SK-N-SH (cell line): ENCODE measurements at regions not wholly inside any gene's neighbourhood (a gene's known extent, or its start where the extent isn't known, plus 50 kb on each side); places are given as distances from the start of the nearest gene placed in this dataset.

Source experiments
- CTCF ChIA-PET: fragments of 300-600, 350-600 bp; formaldehyde crosslinking; extraction: SDS; loops from one replicate; lab custom pipeline; 2021; lab: Yijun Ruan, JAX
- POLR2A ChIA-PET: fragments of 350-600 bp; sonication (Branson Sonifier 250); formaldehyde crosslinking; extraction: SDS; loops from one replicate; lab custom pipeline; 2020; ENCODE audit warnings: antibody characterized with exemption, inconsistent platforms; lab: Yijun Ruan, JAX
- DNase-seq: peaks from one replicate; pipeline ENCODE4 v3.0.0; 2012
- H2AFZ ChIP-seq: fragments of 200-600 bp; sonication (generic); 2 replicates; pipeline ENCODE4 v1.8.1; 2016; ENCODE audit warnings: antibody characterized with exemption, mild to moderate bottlenecking, low read depth
- H3F3A ChIP-seq: fragments of 200-600 bp; sonication (generic); replicated peaks from 2 replicates; pipeline ENCODE3; 2016; ENCODE audit warnings: antibody characterized with exemption, mild to moderate bottlenecking; ENCODE audit not compliant: insufficient read depth
- H3K27ac ChIP-seq, 2 experiments: fragments of 200-500 bp in 1 of 2; fragments of 200-600 bp in 1 of 2; sonication (Bioruptor generic) in 1 of 2; sonication (generic), shearing (Covaris generic) in 1 of 2; 2 replicates each; pipeline versions ENCODE4 v1.5.1 to v1.6.1; 2014 to 2016; ENCODE audit warnings: low read depth in 2 of 2, inconsistent platforms in 1 of 2, low read length in 1 of 2, mild to moderate bottlenecking in 1 of 2, mixed read lengths in 1 of 2
- H3K27me3 ChIP-seq: fragments of 200-600 bp; sonication (generic), shearing (Covaris generic); 2 replicates; pipeline ENCODE4 v1.6.1; 2016; ENCODE audit warnings: mixed run types; ENCODE audit not compliant: insufficient read depth
- H3K36me3 ChIP-seq, 2 experiments: fragments of 200-500 bp in 1 of 2; fragments of 200-600 bp in 1 of 2; sonication (Bioruptor generic) in 1 of 2; sonication (generic) in 1 of 2; replicated peaks in 1 of 2; 2 replicates each; pipeline versions ENCODE3 to v1.5.1; 2014 to 2016; ENCODE audit warnings: low read length in 1 of 2, mild to moderate bottlenecking in 1 of 2; ENCODE audit not compliant: insufficient read depth in 2 of 2, control insufficient read depth in 1 of 2
- H3K4me1 ChIP-seq, 2 experiments: fragments of 200-500 bp in 1 of 2; fragments of 200-600 bp in 1 of 2; sonication (Bioruptor generic) in 1 of 2; sonication (generic), shearing (Covaris generic) in 1 of 2; 2 replicates each; pipeline versions ENCODE4 v1.5.1 to v1.6.1; 2014 to 2016; ENCODE audit warnings: low read depth in 1 of 2, low read length in 1 of 2, mixed run types in 1 of 2; ENCODE audit not compliant: insufficient read depth in 2 of 2, control insufficient read depth in 1 of 2
- H3K4me2 ChIP-seq: fragments of 200-600 bp; sonication (generic), shearing (Covaris generic); 2 replicates; pipeline ENCODE4 v1.6.1; 2017; ENCODE audit warnings: mixed run types
- H3K4me3 ChIP-seq, 2 experiments: fragments of 200-500 bp in 1 of 2; fragments of 200-600 bp in 1 of 2; sonication (Bioruptor generic) in 1 of 2; sonication (generic), shearing (Covaris generic) in 1 of 2; 2 replicates each; pipeline versions ENCODE4 v1.5.1 to v1.8.1; 2014 to 2016; ENCODE audit warnings: low read depth in 2 of 2, inconsistent platforms in 1 of 2, low read length in 1 of 2, mild to moderate bottlenecking in 1 of 2, mixed read lengths in 1 of 2, moderate library complexity in 1 of 2
- H3K79me2 ChIP-seq: fragments of 200-600 bp; sonication (generic); 2 replicates; pipeline ENCODE4 v1.8.1; 2017; ENCODE audit warnings: mild to moderate bottlenecking; ENCODE audit not compliant: insufficient read depth
- H3K9ac ChIP-seq: fragments of 200-600 bp; sonication (generic); 2 replicates; pipeline ENCODE4 v1.6.1; 2017; ENCODE audit warnings: mixed run types
- H3K9me2 ChIP-seq: fragments of 200-600 bp; sonication (generic); 2 replicates; pipeline ENCODE4 v1.6.1; 2017; ENCODE audit warnings: mixed run types
- H3K9me3 ChIP-seq: fragments of 200-600 bp; sonication (generic); 2 replicates; pipeline ENCODE4 v1.6.1; 2017; ENCODE audit warnings: mixed run types, mild to moderate bottlenecking, moderate library complexity
- H4K20me1 ChIP-seq: fragments of 200-600 bp; sonication (generic); 2 replicates; pipeline ENCODE4 v1.6.1; 2017; ENCODE audit warnings: mild to moderate bottlenecking, mixed run types; ENCODE audit not compliant: insufficient read depth
- CHD2 ChIP-seq: fragments of 150-350 bp; IDR thresholded peaks from 2 replicates; pipeline ENCODE4 v1.6.1; 2018; ENCODE audit warnings: low read length; ENCODE audit not compliant: partially characterized antibody
- EP300 ChIP-seq, 2 experiments: IDR thresholded peaks; 2 replicates each; pipeline versions ENCODE4 v1.4.0 to v1.6.1; 2012; ENCODE audit warnings: borderline replicate concordance in 1 of 2, low read depth in 1 of 2, low read length in 1 of 2
- FOSL2 ChIP-seq: IDR thresholded peaks from 2 replicates; pipeline ENCODE4 v1.4.0; 2012; ENCODE audit warnings: low read depth, mild to moderate bottlenecking, moderate library complexity, borderline replicate concordance
- FOXJ3 ChIP-seq: sonication (generic); formaldehyde crosslinking; IDR thresholded peaks from 2 replicates; pipeline ENCODE4 v1.5.1; 2020; ENCODE audit warnings: mild to moderate bottlenecking, missing genetic modification reagents
- GATA2 ChIP-seq: sonication (generic); formaldehyde crosslinking; IDR thresholded peaks from 2 replicates; pipeline ENCODE4 v1.5.0; 2020; ENCODE audit warnings: mild to moderate bottlenecking, missing genetic modification reagents
- MEF2A ChIP-seq: IDR thresholded peaks from 2 replicates; pipeline ENCODE4 v1.4.0; 2012; ENCODE audit warnings: low read depth, borderline replicate concordance
- NRF1 ChIP-seq: IDR thresholded peaks from 2 replicates; pipeline ENCODE4 v1.6.1; 2012; ENCODE audit warnings: low read depth, mild to moderate bottlenecking, low read length
- POLR2AphosphoS5 ChIP-seq: IDR thresholded peaks from 2 replicates; pipeline ENCODE4 v1.6.1; 2012; ENCODE audit warnings: low read depth, low read length
- RAD21 ChIP-seq: IDR thresholded peaks from 2 replicates; pipeline ENCODE4 v1.6.1; 2012; ENCODE audit warnings: mild to moderate bottlenecking, low read length
- RCOR1 ChIP-seq: fragments of 150-350 bp; IDR thresholded peaks from 2 replicates; pipeline ENCODE4 v1.6.1; 2017; ENCODE audit warnings: antibody characterized with exemption, low read length
- RFX5 ChIP-seq: IDR thresholded peaks from 2 replicates; pipeline ENCODE4 v1.6.1; 2012; ENCODE audit warnings: mild to moderate bottlenecking, improper control_type of control experiment, low read length
- RXRA ChIP-seq: IDR thresholded peaks from 2 replicates; pipeline ENCODE4 v1.4.0; 2012; ENCODE audit warnings: low read depth, mild to moderate bottlenecking, borderline replicate concordance
- SMC3 ChIP-seq: IDR thresholded peaks from 2 replicates; pipeline ENCODE4 v1.6.1; 2012; ENCODE audit warnings: low read depth, low read length, improper control_type of control experiment
- TAF1 ChIP-seq: IDR thresholded peaks from 2 replicates; pipeline ENCODE4 v1.6.1; 2012; ENCODE audit warnings: low read depth, mild to moderate bottlenecking, low read length, moderate library complexity, borderline replicate concordance
- TCF12 ChIP-seq: IDR thresholded peaks from 2 replicates; pipeline ENCODE4 v1.4.0; 2012
- TEAD4 ChIP-seq: IDR thresholded peaks from 2 replicates; pipeline ENCODE4 v1.4.0; 2012; ENCODE audit warnings: mild to moderate bottlenecking, borderline replicate concordance; ENCODE audit not compliant: insufficient read depth
- WGBS: methylation state at CpG from one replicate; pipeline ENCODE4 v1.1.6; 2017; ENCODE audit warnings: low lambda C conversion rate; 5-methylcytosine and 5-hydroxymethylcytosine counted together
- TF ChIP-seq, protein P1 (sequence below): IDR thresholded peaks from 2 replicates; pipeline ENCODE4 v1.6.1; 2012; ENCODE audit warnings: mild to moderate bottlenecking, low read depth, low read length, moderate library complexity
- TF ChIP-seq, protein P2 (sequence below): fragments of 200-600 bp; sonication (generic); IDR thresholded peaks from 2 replicates; pipeline ENCODE4 v1.6.1; 2017; ENCODE audit warnings: antibody characterized with exemption, mild to moderate bottlenecking, moderate library complexity

DNA sequence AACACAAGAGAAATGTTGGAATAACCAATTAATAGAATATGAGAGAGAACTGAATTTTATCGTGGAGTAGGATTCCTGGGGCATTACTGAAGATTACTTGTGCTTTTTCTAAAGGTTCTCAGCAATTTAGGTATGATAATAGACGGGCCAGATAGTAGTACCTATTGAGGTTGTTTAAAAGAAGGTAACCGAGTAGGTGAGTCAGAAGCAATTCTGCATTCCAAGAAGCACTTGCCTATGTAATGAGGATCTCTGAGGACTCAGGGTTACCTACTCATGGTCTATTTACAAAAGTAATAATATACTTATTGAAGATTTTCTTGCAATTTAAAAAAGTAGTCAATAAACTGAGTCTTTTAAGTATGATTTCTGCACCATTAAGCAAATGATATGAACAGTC, 1469.8 kb downstream of the BRINP3 start (continued):
- TF ChIP-seq, protein P1, sequence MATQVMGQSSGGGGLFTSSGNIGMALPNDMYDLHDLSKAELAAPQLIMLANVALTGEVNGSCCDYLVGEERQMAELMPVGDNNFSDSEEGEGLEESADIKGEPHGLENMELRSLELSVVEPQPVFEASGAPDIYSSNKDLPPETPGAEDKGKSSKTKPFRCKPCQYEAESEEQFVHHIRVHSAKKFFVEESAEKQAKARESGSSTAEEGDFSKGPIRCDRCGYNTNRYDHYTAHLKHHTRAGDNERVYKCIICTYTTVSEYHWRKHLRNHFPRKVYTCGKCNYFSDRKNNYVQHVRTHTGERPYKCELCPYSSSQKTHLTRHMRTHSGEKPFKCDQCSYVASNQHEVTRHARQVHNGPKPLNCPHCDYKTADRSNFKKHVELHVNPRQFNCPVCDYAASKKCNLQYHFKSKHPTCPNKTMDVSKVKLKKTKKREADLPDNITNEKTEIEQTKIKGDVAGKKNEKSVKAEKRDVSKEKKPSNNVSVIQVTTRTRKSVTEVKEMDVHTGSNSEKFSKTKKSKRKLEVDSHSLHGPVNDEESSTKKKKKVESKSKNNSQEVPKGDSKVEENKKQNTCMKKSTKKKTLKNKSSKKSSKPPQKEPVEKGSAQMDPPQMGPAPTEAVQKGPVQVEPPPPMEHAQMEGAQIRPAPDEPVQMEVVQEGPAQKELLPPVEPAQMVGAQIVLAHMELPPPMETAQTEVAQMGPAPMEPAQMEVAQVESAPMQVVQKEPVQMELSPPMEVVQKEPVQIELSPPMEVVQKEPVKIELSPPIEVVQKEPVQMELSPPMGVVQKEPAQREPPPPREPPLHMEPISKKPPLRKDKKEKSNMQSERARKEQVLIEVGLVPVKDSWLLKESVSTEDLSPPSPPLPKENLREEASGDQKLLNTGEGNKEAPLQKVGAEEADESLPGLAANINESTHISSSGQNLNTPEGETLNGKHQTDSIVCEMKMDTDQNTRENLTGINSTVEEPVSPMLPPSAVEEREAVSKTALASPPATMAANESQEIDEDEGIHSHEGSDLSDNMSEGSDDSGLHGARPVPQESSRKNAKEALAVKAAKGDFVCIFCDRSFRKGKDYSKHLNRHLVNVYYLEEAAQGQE: no peak
- TF ChIP-seq TCF12: no peak
- TF ChIP-seq GATA2 (CRISPR knock-in tag): no peak
- no peak for TF ChIP-seq FOSL2
- TF ChIP-seq RCOR1: no peak
- no peak for TF ChIP-seq CHD2
- TF ChIP-seq POLR2AphosphoS5: no peak
- no peak for TF ChIP-seq EP300 (IDR thresholded peaks at IDR 0.05; ENCODE audit: borderline replicate concordance in 1 of 2, low read depth in 1 of 2, low read length in 1 of 2)
- TF ChIP-seq MEF2A: no peak
- TF ChIP-seq NRF1: no peak
- TF ChIP-seq RAD21: no peak
- TF ChIP-seq, protein P2, sequence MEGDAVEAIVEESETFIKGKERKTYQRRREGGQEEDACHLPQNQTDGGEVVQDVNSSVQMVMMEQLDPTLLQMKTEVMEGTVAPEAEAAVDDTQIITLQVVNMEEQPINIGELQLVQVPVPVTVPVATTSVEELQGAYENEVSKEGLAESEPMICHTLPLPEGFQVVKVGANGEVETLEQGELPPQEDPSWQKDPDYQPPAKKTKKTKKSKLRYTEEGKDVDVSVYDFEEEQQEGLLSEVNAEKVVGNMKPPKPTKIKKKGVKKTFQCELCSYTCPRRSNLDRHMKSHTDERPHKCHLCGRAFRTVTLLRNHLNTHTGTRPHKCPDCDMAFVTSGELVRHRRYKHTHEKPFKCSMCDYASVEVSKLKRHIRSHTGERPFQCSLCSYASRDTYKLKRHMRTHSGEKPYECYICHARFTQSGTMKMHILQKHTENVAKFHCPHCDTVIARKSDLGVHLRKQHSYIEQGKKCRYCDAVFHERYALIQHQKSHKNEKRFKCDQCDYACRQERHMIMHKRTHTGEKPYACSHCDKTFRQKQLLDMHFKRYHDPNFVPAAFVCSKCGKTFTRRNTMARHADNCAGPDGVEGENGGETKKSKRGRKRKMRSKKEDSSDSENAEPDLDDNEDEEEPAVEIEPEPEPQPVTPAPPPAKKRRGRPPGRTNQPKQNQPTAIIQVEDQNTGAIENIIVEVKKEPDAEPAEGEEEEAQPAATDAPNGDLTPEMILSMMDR: no peak
- TF ChIP-seq, all 33 proteins: peak for 0

DNA sequence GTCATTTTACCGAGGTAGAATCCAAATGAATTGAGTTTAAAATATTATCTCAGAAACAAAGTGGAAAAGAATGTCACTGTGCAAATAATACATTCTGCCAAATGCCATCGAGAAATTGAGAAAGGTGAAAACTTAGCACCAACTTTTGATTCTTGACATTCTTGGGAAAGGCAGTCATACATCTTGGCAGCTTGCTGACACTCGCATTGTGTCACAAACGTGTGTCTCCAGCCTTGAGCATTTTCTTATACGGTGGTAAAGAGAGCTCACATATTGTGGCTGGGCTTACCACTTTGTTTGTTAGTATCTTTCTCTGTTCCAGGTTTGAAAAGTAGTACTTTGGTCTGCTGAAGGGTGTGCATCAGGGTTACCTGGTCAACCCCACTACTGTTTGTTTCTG, 1456.1 kb downstream of the BRINP3 start:
- Histone ChIP-seq H2AFZ (no peak overlapping the region), H3K27ac (no peak overlapping the region), H3K9me3 (no peaks in the 10 kb centered on the region; the same call in 1 of the 2 replicates), H3F3A (no peaks in the 10 kb centered on the region), H3K4me1 (no peaks in the 10 kb centered on the region), H3K36me3 (no peaks in the 10 kb centered on the region), H3K27me3 (no peaks in the 10 kb centered on the region), H3K9ac (no peak overlapping the region), H3K79me2 (no peaks in the 10 kb centered on the region), H3K4me3 (no peak overlapping the region), H4K20me1 (no peaks in the 10 kb centered on the region), H3K4me2 (no peak overlapping the region), H3K9me2 (no peaks in the 10 kb centered on the region)
- TF ChIP-seq EP300 (IDR thresholded peaks at IDR 0.05; ENCODE audit: borderline replicate concordance in 1 of 2, low read depth in 1 of 2, low read length in 1 of 2) (no peak), RXRA (no peak), TEAD4 (no peak), TAF1 (no peak), FOXJ3 (CRISPR knock-in tag) (no peak), RAD21 (no peak), SMC3 (no peak), RFX5 (no peak)
- CTCF ChIA-PET: no interaction called here
- no peak for DNase-seq
- WGBS: 51% methylated on average over 5 of the region's 5 CpGs
- POLR2A ChIA-PET: no interaction called here
